ENCODE measurements at regions not wholly inside any gene's neighbourhood (a gene's known extent, or its start where the extent isn't known, plus 50 kb on each side); places are given as distances from the start of the nearest gene placed in this dataset.

DNA sequence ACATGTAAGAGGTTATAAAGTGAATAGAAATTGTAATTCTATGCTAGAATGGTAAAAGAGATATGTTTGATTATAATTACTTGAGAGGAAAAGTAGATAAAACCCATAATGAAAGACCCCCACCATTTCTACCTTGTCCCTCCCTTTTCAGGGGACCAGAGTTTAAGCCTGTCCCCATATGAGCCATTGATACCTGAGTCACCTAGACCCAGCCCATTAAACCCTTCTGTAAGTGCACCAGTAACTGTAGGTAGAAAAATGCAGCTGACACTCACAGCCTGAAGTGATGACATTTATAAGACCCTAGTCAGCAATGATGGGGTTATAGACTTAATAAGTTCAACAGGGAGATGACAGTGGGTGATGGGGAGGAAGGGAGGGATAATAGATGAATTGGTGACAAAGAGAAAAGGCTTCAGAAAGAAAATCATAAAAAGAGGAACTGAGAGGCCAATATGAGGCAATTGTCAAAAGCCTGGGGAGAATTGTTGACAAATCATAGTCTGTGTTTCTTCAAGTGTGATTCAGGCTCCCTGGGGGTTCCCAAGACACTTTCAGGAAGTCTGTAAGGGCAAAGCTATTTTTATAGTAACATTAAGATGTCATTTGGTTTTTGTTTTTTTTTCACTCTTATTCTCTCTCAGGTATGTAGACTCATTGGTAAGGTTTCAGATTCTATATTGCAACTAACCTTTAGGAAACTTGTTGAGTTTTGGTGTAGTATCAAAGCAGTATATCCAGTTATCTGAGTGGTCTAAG is 544.2 kb downstream of the SATB2 start:
- Histone ChIP-seq H3K36me3 (ENCODE audit: control insufficient read depth in 4 of 4, insufficient read depth in 4 of 4, low read length in 4 of 4) (no peaks in the 10 kb centered on the region), H3K9ac (ENCODE audit: insufficient read depth in 1 of 2, low read length in 2 of 2) (no peak overlapping the region), H3K4me1 (ENCODE audit: control insufficient read depth in 5 of 5, insufficient read depth in 5 of 5, low read length in 5 of 5) (no peaks in the 10 kb centered on the region), H3K27me3 (ENCODE audit: control insufficient read depth in 3 of 3, insufficient read depth in 3 of 3, low read length in 2 of 3) (no peaks in the 10 kb centered on the region), H3K9me3 (ENCODE audit: control insufficient read depth in 4 of 4, insufficient read depth in 3 of 4, low read length in 3 of 4) (no peaks in the 10 kb centered on the region), H3K4me3 (no peak overlapping the region), H3K27ac (ENCODE audit: low read depth in 1 of 2, low read length in 1 of 2) (no peak overlapping the region)
- ATAC-seq (ENCODE audit: insufficient read depth, low FRiP score), result peak; percentile 16
- no peak for DNase-seq
- TF ChIP-seq, protein P1, sequence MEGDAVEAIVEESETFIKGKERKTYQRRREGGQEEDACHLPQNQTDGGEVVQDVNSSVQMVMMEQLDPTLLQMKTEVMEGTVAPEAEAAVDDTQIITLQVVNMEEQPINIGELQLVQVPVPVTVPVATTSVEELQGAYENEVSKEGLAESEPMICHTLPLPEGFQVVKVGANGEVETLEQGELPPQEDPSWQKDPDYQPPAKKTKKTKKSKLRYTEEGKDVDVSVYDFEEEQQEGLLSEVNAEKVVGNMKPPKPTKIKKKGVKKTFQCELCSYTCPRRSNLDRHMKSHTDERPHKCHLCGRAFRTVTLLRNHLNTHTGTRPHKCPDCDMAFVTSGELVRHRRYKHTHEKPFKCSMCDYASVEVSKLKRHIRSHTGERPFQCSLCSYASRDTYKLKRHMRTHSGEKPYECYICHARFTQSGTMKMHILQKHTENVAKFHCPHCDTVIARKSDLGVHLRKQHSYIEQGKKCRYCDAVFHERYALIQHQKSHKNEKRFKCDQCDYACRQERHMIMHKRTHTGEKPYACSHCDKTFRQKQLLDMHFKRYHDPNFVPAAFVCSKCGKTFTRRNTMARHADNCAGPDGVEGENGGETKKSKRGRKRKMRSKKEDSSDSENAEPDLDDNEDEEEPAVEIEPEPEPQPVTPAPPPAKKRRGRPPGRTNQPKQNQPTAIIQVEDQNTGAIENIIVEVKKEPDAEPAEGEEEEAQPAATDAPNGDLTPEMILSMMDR (IDR thresholded peaks at IDR 0.05; ENCODE audit: control extremely low read depth, extremely low read depth), result no peak

DNA sequence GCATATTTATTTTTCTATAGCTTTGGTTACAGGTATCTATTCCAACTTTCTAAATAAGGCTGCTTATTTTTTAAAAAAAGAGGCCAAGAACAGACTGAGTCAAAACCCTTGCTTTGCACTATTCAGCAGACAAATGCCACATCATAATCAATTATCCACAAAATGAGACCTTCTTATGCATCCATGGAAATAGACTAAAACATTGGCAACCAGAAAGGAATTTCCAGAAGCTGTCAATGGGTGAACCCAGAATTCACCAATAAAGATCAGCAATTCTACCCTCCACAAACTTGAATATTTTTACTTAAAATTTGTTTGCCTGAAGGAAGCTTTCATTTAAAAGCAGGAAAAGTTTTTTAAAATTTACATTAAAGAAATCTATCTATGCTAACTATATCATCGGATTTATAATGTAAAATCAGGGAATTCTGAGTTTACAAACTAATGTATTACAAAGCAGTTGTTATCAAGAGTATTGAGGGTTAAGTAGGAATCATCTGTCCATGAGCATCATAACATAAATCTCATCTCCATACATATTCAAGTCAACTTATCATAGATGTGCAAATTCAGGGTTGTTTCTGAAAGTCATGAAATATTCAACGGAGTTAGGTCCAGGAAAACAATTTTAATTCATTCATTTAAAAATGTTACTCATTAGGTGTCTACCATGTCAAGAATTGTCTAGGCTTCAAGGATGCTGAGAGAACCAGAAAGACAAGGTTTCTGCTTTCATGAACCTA is 548.0 kb downstream of the SATB2 start:
- no peak for ATAC-seq (ENCODE audit: insufficient read depth, low FRiP score)
- Histone ChIP-seq H3K4me1 (ENCODE audit: control insufficient read depth in 5 of 5, insufficient read depth in 5 of 5, low read length in 5 of 5) (no peaks in the 10 kb centered on the region), H3K27ac (ENCODE audit: low read depth in 1 of 2, low read length in 1 of 2) (no peak overlapping the region), H3K4me3 (no peak overlapping the region), H3K9ac (ENCODE audit: insufficient read depth in 1 of 2, low read length in 2 of 2) (no peak overlapping the region), H3K27me3 (ENCODE audit: control insufficient read depth in 3 of 3, insufficient read depth in 3 of 3, low read length in 2 of 3) (no peaks in the 10 kb centered on the region), H3K9me3 (ENCODE audit: control insufficient read depth in 4 of 4, insufficient read depth in 3 of 4, low read length in 3 of 4) (no peaks in the 10 kb centered on the region), H3K36me3 (ENCODE audit: control insufficient read depth in 4 of 4, insufficient read depth in 4 of 4, low read length in 4 of 4) (no peaks in the 10 kb centered on the region)
- DNase-seq, result no peak
- TF ChIP-seq, protein P1 (IDR thresholded peaks at IDR 0.05; ENCODE audit: control extremely low read depth, extremely low read depth), result no peak
- WGBS, 2 donors, result 82 to 89% methylated on average over 2 of the region's 2 CpGs

DNA sequence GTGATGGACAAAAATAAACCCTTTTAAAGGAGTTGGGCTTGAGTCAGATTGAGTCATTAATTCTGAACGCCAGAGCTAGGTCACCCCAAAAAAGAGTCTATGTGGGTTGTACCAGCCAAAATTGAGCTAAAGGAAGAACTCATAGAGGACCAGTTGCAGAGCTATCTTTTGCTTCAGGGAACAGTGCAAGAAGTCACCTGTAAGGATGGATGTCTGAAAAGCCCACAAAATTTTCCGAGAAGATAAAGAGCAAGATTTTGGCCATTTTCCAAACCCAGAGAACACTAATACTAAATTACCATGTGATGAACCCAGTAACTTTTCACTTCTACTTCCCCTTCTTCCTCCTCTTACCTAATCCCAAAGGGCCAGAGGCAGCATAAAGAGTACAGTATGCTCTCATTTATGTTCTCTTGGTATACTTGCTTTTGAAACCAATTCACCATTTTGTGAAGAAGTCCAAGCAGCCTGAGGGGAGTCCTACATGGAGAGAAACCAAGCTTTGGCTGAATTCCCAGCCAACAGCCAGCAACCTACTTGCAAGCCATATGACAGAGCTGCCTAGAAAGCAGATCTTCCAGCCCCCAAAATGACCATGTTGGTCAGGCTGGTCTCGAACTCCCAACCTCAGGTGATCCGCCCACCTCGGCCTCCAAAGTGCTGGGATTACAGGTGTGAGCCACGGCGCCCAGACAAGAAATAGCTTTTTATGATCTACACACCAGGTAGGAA is 551.7 kb downstream of the SATB2 start:
- H3K4me1 ChIP-seq (ENCODE audit: control insufficient read depth in 5 of 5, insufficient read depth in 5 of 5, low read length in 5 of 5), result peaks cover 0 to 5% (median 0%) of the 10 kb centered on the region in 5 donors
- WGBS, 2 donors, result 76 to 79% methylated on average over 7 of the region's 7 CpGs
- TF ChIP-seq, protein P1 (IDR thresholded peaks at IDR 0.05; ENCODE audit: control extremely low read depth, extremely low read depth), result no peak
- DNase-seq (no peak), ATAC-seq (ENCODE audit: insufficient read depth, low FRiP score) (no peak)
- no peaks in the 10 kb centered on the region for H3K36me3 ChIP-seq (ENCODE audit: control insufficient read depth in 4 of 4, insufficient read depth in 4 of 4, low read length in 4 of 4)
- no peaks in the 10 kb centered on the region for H3K27me3 ChIP-seq (ENCODE audit: control insufficient read depth in 3 of 3, insufficient read depth in 3 of 3, low read length in 2 of 3)
- H3K4me3 ChIP-seq, result no peak overlapping the region
- H3K27ac ChIP-seq (ENCODE audit: low read depth in 1 of 2, low read length in 1 of 2), result no peak overlapping the region
- no peak overlapping the region for H3K9ac ChIP-seq (ENCODE audit: insufficient read depth in 1 of 2, low read length in 2 of 2)
- H3K9me3 ChIP-seq (ENCODE audit: control insufficient read depth in 4 of 4, insufficient read depth in 3 of 4, low read length in 3 of 4), result no peaks in the 10 kb centered on the region
